H1 (cell line): ENCODE measurements at regions not wholly inside any gene's neighbourhood (a gene's known extent, or its start where the extent isn't known, plus 50 kb on each side); places are given as distances from the start of the nearest gene placed in this dataset.

Experiments used
- CTCF ChIA-PET: fragments of 300-600 bp; sonication (Branson Sonifier 250); formaldehyde crosslinking; loops from one replicate; lab custom pipeline; 2021; ENCODE audit not compliant: partially characterized antibody; lab: Charles Lee
- POLR2A ChIA-PET: fragments of 300-600 bp; sonication (Branson Sonifier 250); formaldehyde crosslinking; loops from one replicate; lab custom pipeline; 2021; ENCODE audit warnings: inconsistent platforms; ENCODE audit not compliant: partially characterized antibody; lab: Charles Lee
- DNase-seq, 2 experiments: peaks; one replicate each; pipeline versions ENCODE4 v3.0.0 to v3.0.0-alpha.2; 2010 to 2022; ENCODE audit warnings: low spot score in 2 of 2, low read depth in 1 of 2, mixed read lengths in 1 of 2
- FAIRE-seq: peaks from 2 replicates; lab custom pipeline; 2011; peaks lifted over from hg19 to GRCh38; lab: Jason Lieb, UNC
- H2AFZ ChIP-seq: 2 replicates; pipeline ENCODE4 v1.8.1; 2012; ENCODE audit warnings: low read length, inconsistent platforms
- H2AK5ac ChIP-seq: 2 replicates; pipeline ENCODE4 v1.6.1; 2013; ENCODE audit warnings: low read depth, low read length
- H2BK120ac ChIP-seq: replicated peaks from 2 replicates; pipeline ENCODE3; 2013; ENCODE audit warnings: low read depth, low read length, inconsistent platforms
- H2BK12ac ChIP-seq: 2 replicates; pipeline ENCODE4 v1.6.1; 2013; ENCODE audit warnings: low read depth, low read length
- H2BK15ac ChIP-seq: 2 replicates; pipeline ENCODE4 v1.6.1; 2013; ENCODE audit warnings: low read length
- H2BK20ac ChIP-seq: 2 replicates; pipeline ENCODE4 v1.6.1; 2013; ENCODE audit warnings: low read length
- H2BK5ac ChIP-seq: 2 replicates; pipeline ENCODE4 v1.6.1; 2013; ENCODE audit warnings: low read depth, low read length
- H3K14ac ChIP-seq: 2 replicates; pipeline ENCODE4 v1.6.1; 2013; ENCODE audit warnings: inconsistent platforms; ENCODE audit not compliant: insufficient read length
- H3K18ac ChIP-seq: 2 replicates; pipeline ENCODE4 v1.6.1; 2013; ENCODE audit warnings: low read length; ENCODE audit errors: extremely low read depth
- H3K23ac ChIP-seq: 2 replicates; pipeline ENCODE4 v1.6.1; 2013; ENCODE audit warnings: inconsistent platforms; ENCODE audit not compliant: insufficient read length
- H3K23me2 ChIP-seq: 2 replicates; pipeline ENCODE4 v1.6.1; 2013; ENCODE audit warnings: low read depth, low read length
- H3K27ac ChIP-seq: 2 replicates; pipeline ENCODE4 v1.6.1; 2011; ENCODE audit warnings: low read depth, low read length, inconsistent platforms
- H3K27me3 ChIP-seq, 4 experiments: replicated peaks in 1 of 4; 1 replicate in 1 of 4; 2 replicates in 3 of 4; pipeline versions ENCODE4 v1.6.1 to v1.8.1; 2011 to 2013; ENCODE audit warnings: low read length in 3 of 4, mild to moderate bottlenecking in 3 of 4, inconsistent platforms in 2 of 4, mixed read lengths in 2 of 4, moderate library complexity in 1 of 4; ENCODE audit not compliant: control insufficient read depth in 3 of 4, insufficient read depth in 3 of 4; ENCODE audit errors: extremely low read depth in 1 of 4
- H3K36me3 ChIP-seq, 4 experiments: 2 replicates each; pipeline versions ENCODE4 v1.6.1 to v1.8.1; 2011 to 2013; ENCODE audit warnings: mild to moderate bottlenecking in 4 of 4, low read length in 3 of 4, moderate library complexity in 2 of 4, control low read depth in 1 of 4, inconsistent platforms in 1 of 4; ENCODE audit not compliant: insufficient read depth in 4 of 4, control insufficient read depth in 2 of 4
- H3K4ac ChIP-seq: replicated peaks from 2 replicates; pipeline ENCODE3; 2013; ENCODE audit warnings: low read length, low read depth, mixed read lengths, inconsistent platforms; ENCODE audit not compliant: insufficient read length
- H3K4me1 ChIP-seq, 4 experiments: replicated peaks in 1 of 4; 1 replicate in 1 of 4; 2 replicates in 3 of 4; pipeline versions ENCODE4 v1.6.1 to v1.8.1; 2011 to 2013; ENCODE audit warnings: low read length in 3 of 4, inconsistent platforms in 2 of 4, mixed read lengths in 1 of 4; ENCODE audit not compliant: insufficient read depth in 4 of 4, control insufficient read depth in 3 of 4
- H3K4me2 ChIP-seq, 2 experiments: 2 replicates each; pipeline versions ENCODE4 v1.6.1 to v1.8.1; 2011 to 2013; ENCODE audit warnings: low read depth in 2 of 2, low read length in 2 of 2, control low read depth in 1 of 2, inconsistent platforms in 1 of 2, mild to moderate bottlenecking in 1 of 2; ENCODE audit not compliant: insufficient read depth in 1 of 2
- H3K4me3 ChIP-seq, 4 experiments: fragments of 200-600, 300-600 bp in 1 of 4; sonication (generic), shearing (Covaris generic), sonication (Bioruptor Twin) in 1 of 4; 2 replicates each; pipeline versions ENCODE4 v1.5.1 to v1.8.1; 2011 to 2016; ENCODE audit warnings: low read length in 4 of 4, low read depth in 3 of 4, control low read depth in 2 of 4, inconsistent platforms in 2 of 4, mild to moderate bottlenecking in 2 of 4, mixed read lengths in 1 of 4, moderate library complexity in 1 of 4; ENCODE audit not compliant: insufficient read depth in 2 of 4; ENCODE audit errors: extremely low read depth in 1 of 4
- H3K56ac ChIP-seq: replicated peaks from 2 replicates; pipeline ENCODE3; 2013; ENCODE audit warnings: low read depth, mild to moderate bottlenecking, mixed read lengths, low read length, inconsistent platforms; ENCODE audit not compliant: insufficient read length
- H3K79me1 ChIP-seq: 2 replicates; pipeline ENCODE4 v1.6.1; 2013; ENCODE audit warnings: low read depth, low read length, control low read depth
- H3K79me2 ChIP-seq, 2 experiments: 2 replicates each; pipeline versions ENCODE4 v1.6.1 to v1.8.1; 2012 to 2013; ENCODE audit warnings: low read length in 2 of 2, mild to moderate bottlenecking in 2 of 2, inconsistent platforms in 1 of 2; ENCODE audit not compliant: insufficient read depth in 2 of 2, control insufficient read depth in 1 of 2
- H3K9ac ChIP-seq, 4 experiments: replicated peaks in 1 of 4; 1 replicate in 1 of 4; 2 replicates in 3 of 4; pipeline versions ENCODE4 v1.6.1 to v1.8.1; 2011 to 2013; ENCODE audit warnings: low read depth in 3 of 4, low read length in 3 of 4, control low read depth in 2 of 4, mild to moderate bottlenecking in 2 of 4, moderate library complexity in 2 of 4, inconsistent platforms in 1 of 4; ENCODE audit errors: extremely low read depth in 1 of 4
- H3K9me3 ChIP-seq, 2 experiments: 2 replicates each; pipeline versions ENCODE4 v1.6.1 to v1.8.1; 2012 to 2013; ENCODE audit warnings: mild to moderate bottlenecking in 2 of 2, moderate library complexity in 2 of 2, control low read depth in 1 of 2, inconsistent platforms in 1 of 2, low read depth in 1 of 2, low read length in 1 of 2, mixed read lengths in 1 of 2; ENCODE audit not compliant: insufficient read depth in 2 of 2
- H4K20me1 ChIP-seq, 2 experiments: replicated peaks in 1 of 2; 2 replicates each; pipeline versions ENCODE3 to v1.8.1; 2011 to 2013; ENCODE audit warnings: inconsistent platforms in 2 of 2, low read length in 2 of 2, mild to moderate bottlenecking in 1 of 2; ENCODE audit not compliant: insufficient read depth in 2 of 2, control insufficient read depth in 1 of 2
- H4K5ac ChIP-seq: 2 replicates; pipeline ENCODE4 v1.6.1; 2013; ENCODE audit warnings: low read length, low read depth, mixed read lengths, inconsistent platforms; ENCODE audit not compliant: insufficient read length
- H4K8ac ChIP-seq: 2 replicates; pipeline ENCODE4 v1.8.0; 2013; ENCODE audit warnings: mild to moderate bottlenecking, moderate library complexity, low read length, inconsistent platforms; ENCODE audit not compliant: insufficient read depth; ENCODE audit errors: extremely low read depth
- H4K91ac ChIP-seq: replicated peaks from 2 replicates; pipeline ENCODE3; 2013; ENCODE audit warnings: low read length, mixed read lengths, inconsistent platforms; ENCODE audit not compliant: insufficient read length
- CHD1 ChIP-seq: IDR thresholded peaks from 2 replicates; pipeline ENCODE4 v1.6.1; 2012; ENCODE audit warnings: low read depth, low read length, improper control_type of control experiment
- CHD2 ChIP-seq: IDR thresholded peaks from 2 replicates; pipeline ENCODE4 v1.6.1; 2012; ENCODE audit warnings: low read length, improper control_type of control experiment
- EP300 ChIP-seq, 2 experiments: IDR thresholded peaks; 1 replicate in 1 of 2; 2 replicates in 1 of 2; pipeline ENCODE4 v1.6.1; 2011 to 2012; ENCODE audit warnings: low read depth in 2 of 2, low read length in 2 of 2, mild to moderate bottlenecking in 2 of 2, borderline replicate concordance in 1 of 2, inconsistent platforms in 1 of 2, moderate library complexity in 1 of 2
- GABPA ChIP-seq: IDR thresholded peaks from 2 replicates; pipeline ENCODE4 v1.6.1; 2011; ENCODE audit warnings: mild to moderate bottlenecking, low read length, moderate library complexity, borderline replicate concordance; ENCODE audit not compliant: insufficient read depth
- HDAC6 ChIP-seq: IDR thresholded peaks from one replicate; pipeline ENCODE4 v1.7.1; 2012; ENCODE audit warnings: low read depth, mild to moderate bottlenecking, inconsistent platforms, low read length, moderate library complexity
- MAFK ChIP-seq: IDR thresholded peaks from 2 replicates; pipeline ENCODE4 v1.6.1; 2012; ENCODE audit warnings: low read depth, mild to moderate bottlenecking, improper control_type of control experiment, low read length
- RBBP5 ChIP-seq: IDR thresholded peaks from 2 replicates; pipeline ENCODE4 v1.7.1; 2012; ENCODE audit warnings: low read depth, mild to moderate bottlenecking, inconsistent platforms, low read length, moderate library complexity, borderline replicate concordance
- RXRA ChIP-seq: IDR thresholded peaks from 2 replicates; pipeline ENCODE4 v1.6.1; 2011; ENCODE audit warnings: low read depth, mild to moderate bottlenecking, low read length, moderate library complexity; ENCODE audit not compliant: insufficient read depth
- SIRT6 ChIP-seq: IDR thresholded peaks from one replicate; pipeline ENCODE4 v1.7.1; 2012; ENCODE audit warnings: low read length, inconsistent platforms
- SIX5 ChIP-seq: IDR thresholded peaks from 2 replicates; pipeline ENCODE4 v1.6.1; 2011; ENCODE audit warnings: mild to moderate bottlenecking, low read depth, low read length
- TAF1 ChIP-seq: IDR thresholded peaks from 2 replicates; pipeline ENCODE4 v1.6.1; 2011; ENCODE audit warnings: mild to moderate bottlenecking, low read depth, low read length
- TBP ChIP-seq: IDR thresholded peaks from 2 replicates; pipeline ENCODE4 v1.6.1; 2011; ENCODE audit warnings: low read depth, low read length, improper control_type of control experiment
- TEAD4 ChIP-seq: IDR thresholded peaks from 2 replicates; pipeline ENCODE4 v1.6.1; 2012; ENCODE audit warnings: low read depth, low read length, inconsistent platforms, mixed read lengths
- WGBS, 2 experiments: shearing (Covaris generic) in 1 of 2; methylation state at CpG; one replicate each; pipeline versions ENCODE4 v1.1.6 to v1.1.7; 2013 to 2015; ENCODE audit warnings: low lambda C conversion rate in 2 of 2, mixed read lengths in 2 of 2, inconsistent platforms in 1 of 2, low coverage in 1 of 2, missing lambda C conversion rate in 1 of 2; ENCODE audit not compliant: insufficient replicate concordance in 2 of 2, insufficient coverage in 1 of 2, insufficient read length in 1 of 2; ENCODE audit errors: extremely low coverage in 1 of 2, missing lambda C conversion rate in 1 of 2; 5-methylcytosine and 5-hydroxymethylcytosine counted together
- TF ChIP-seq, protein P1 (sequence below): IDR thresholded peaks from 2 replicates; pipeline ENCODE4 v1.6.1; 2012; ENCODE audit warnings: low read length, inconsistent platforms

DNA sequence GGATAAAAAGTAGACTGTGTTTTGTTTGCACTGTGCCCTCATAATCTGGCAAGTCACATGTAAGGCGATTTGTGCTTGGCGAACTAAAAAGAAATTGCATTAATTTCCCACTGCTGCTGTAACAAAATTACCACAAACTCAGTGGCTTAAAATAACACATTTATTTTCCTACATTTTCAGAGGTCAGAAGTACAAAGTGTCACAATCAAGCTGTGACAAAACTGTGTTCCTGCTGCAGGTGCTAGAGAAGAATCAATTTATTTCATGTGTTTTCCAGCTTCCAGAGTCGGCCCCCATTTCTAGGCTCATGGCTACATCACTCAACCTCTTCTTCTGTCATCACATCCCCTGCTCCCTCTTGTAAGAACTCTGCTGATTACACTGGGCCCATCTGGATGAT lies 158.6 kb upstream of the UFM1 start:
- H3K56ac ChIP-seq, result no peak overlapping the region
- no peak overlapping the region for H2BK5ac ChIP-seq
- no peak for DNase-seq
- no peak for FAIRE-seq
- no peak overlapping the region for H3K14ac ChIP-seq
- H4K8ac ChIP-seq, result no peak overlapping the region
- H3K79me1 ChIP-seq, result no peaks in the 10 kb centered on the region
- no peak overlapping the region for H3K27ac ChIP-seq
- H3K9ac ChIP-seq, result no peak overlapping the region
- H4K20me1 ChIP-seq, result no peaks in the 10 kb centered on the region
- no peak overlapping the region for H2BK12ac ChIP-seq
- H4K5ac ChIP-seq, result no peak overlapping the region
- no peak overlapping the region for H3K18ac ChIP-seq
- H2AFZ ChIP-seq, result no peak overlapping the region
- H3K23ac ChIP-seq, result no peak overlapping the region
- no peak overlapping the region for H4K91ac ChIP-seq
- H3K9me3 ChIP-seq, result no peaks in the 10 kb centered on the region
- no peak overlapping the region for H3K4me2 ChIP-seq
- no peak overlapping the region for H2BK120ac ChIP-seq
- no peaks in the 10 kb centered on the region for H3K23me2 ChIP-seq
- 91% methylated on average over 3 of the region's 3 CpGs; no CpG with 5 or more reads in 1 of the 2 experiments for WGBS, 2 experiments
- H3K4ac ChIP-seq, result no peak overlapping the region
- H3K4me1 ChIP-seq, result no peaks in the 10 kb centered on the region
- H3K36me3 ChIP-seq, result no peaks in the 10 kb centered on the region
- ChIA-PET POLR2A (no interaction called here), CTCF (no interaction called here)
- H2BK15ac ChIP-seq, result no peak overlapping the region
- no peak overlapping the region for H2BK20ac ChIP-seq
- H3K4me3 ChIP-seq, result no peak overlapping the region
- no peaks in the 10 kb centered on the region for H3K27me3 ChIP-seq
- H2AK5ac ChIP-seq, result no peak overlapping the region
- no peak for TF ChIP-seq RXRA
- TF ChIP-seq TBP, result no peak
- TF ChIP-seq SIRT6, result no peak
- no peak for TF ChIP-seq TAF1
- no peak for TF ChIP-seq SIX5
- no peak for TF ChIP-seq GABPA
- TF ChIP-seq HDAC6, result no peak
- TF ChIP-seq EP300 (IDR thresholded peaks at IDR 0.05; ENCODE audit: borderline replicate concordance in 1 of 2, low read depth in 2 of 2, low read length in 2 of 2), result no peak
- TF ChIP-seq CHD1, result no peak
- no peak for TF ChIP-seq TEAD4
- no peak for TF ChIP-seq CHD2
- TF ChIP-seq RBBP5, result no peak
- TF ChIP-seq, protein P1, sequence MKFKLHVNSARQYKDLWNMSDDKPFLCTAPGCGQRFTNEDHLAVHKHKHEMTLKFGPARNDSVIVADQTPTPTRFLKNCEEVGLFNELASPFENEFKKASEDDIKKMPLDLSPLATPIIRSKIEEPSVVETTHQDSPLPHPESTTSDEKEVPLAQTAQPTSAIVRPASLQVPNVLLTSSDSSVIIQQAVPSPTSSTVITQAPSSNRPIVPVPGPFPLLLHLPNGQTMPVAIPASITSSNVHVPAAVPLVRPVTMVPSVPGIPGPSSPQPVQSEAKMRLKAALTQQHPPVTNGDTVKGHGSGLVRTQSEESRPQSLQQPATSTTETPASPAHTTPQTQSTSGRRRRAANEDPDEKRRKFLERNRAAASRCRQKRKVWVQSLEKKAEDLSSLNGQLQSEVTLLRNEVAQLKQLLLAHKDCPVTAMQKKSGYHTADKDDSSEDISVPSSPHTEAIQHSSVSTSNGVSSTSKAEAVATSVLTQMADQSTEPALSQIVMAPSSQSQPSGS, result no peak
- no peak for TF ChIP-seq MAFK
- no peaks in the 10 kb centered on the region for H3K79me2 ChIP-seq
